HCT116 (cell line): ENCODE measurements at regions not wholly inside any gene's neighbourhood (a gene's known extent, or its start where the extent isn't known, plus 50 kb on each side); places are given as distances from the start of the nearest gene placed in this dataset.

Source experiments
- ATAC-seq: fragments of 200-7000 bp; cut with Tn5 transposase; 2 replicates; pipeline ENCODE4 v1.9.1; 2020; ENCODE audit warnings: mild to moderate bottlenecking, moderate library complexity
- BruUV-seq: library from RNA; stranded (reverse); fragments of 400-500 nt; replicated peaks from 2 replicates; lab custom pipeline; 2021; lab: Mats Ljungman, UMichigan
- CTCF ChIA-PET: fragments of 300-600 bp; sonication (Branson Sonifier 250); formaldehyde crosslinking; loops from one replicate; lab custom pipeline; 2021; ENCODE audit warnings: antibody characterized with exemption; lab: Charles Lee
- POLR2A ChIA-PET: fragments of 300-600, 350-600 bp; sonication (Branson Sonifier 250); formaldehyde crosslinking; loops from one replicate; lab custom pipeline; 2021; ENCODE audit warnings: antibody characterized with exemption; lab: Charles Lee
- RAD21 ChIA-PET, 2 experiments: fragments of 300-600 bp; sonication (Branson Sonifier 250); formaldehyde crosslinking; loops; one replicate each; lab custom pipeline; 2023; ENCODE audit warnings: low total read pairs in 2 of 2; ENCODE audit not compliant: uncharacterized antibody in 2 of 2, unreplicated experiment in 2 of 2, low non-redundant PET in 1 of 2; lab: Charles Lee
- DNase-seq: peaks from one replicate; pipeline ENCODE4 v3.0.0-alpha.2; 2010; ENCODE audit warnings: low read depth, low spot score
- H2AFZ ChIP-seq: fragments of 200-600 bp; shearing (Covaris generic), sonication (generic); 2 replicates; pipeline ENCODE4 v1.6.1; 2017; ENCODE audit warnings: low read depth, mixed run types, mixed read lengths, antibody characterized with exemption, low read length; ENCODE audit not compliant: poor library complexity, severe bottlenecking
- H3K27ac ChIP-seq: 2 replicates; pipeline ENCODE4 v1.5.1; 2012; ENCODE audit warnings: low read depth, low read length
- H3K27me3 ChIP-seq: fragments of 200-600 bp; sonication (generic); 2 replicates; pipeline ENCODE4 v1.6.1; 2016; ENCODE audit warnings: mixed run types, low read length, mixed read lengths; ENCODE audit not compliant: insufficient read depth
- H3K36me3 ChIP-seq, 2 experiments: fragments of 200-500 bp in 1 of 2; fragments of 200-600 bp in 1 of 2; sonication (Bioruptor generic) in 1 of 2; sonication (generic) in 1 of 2; 2 replicates each; pipeline versions ENCODE4 v1.5.1 to v1.6.1; 2014 to 2016; ENCODE audit warnings: low read length in 2 of 2, inconsistent platforms in 1 of 2, mixed read lengths in 1 of 2, mixed run types in 1 of 2; ENCODE audit not compliant: insufficient read depth in 2 of 2, control insufficient read depth in 1 of 2
- H3K4me1 ChIP-seq, 2 experiments: fragments of 200-600 bp in 1 of 2; sonication (generic) in 1 of 2; 2 replicates each; pipeline versions ENCODE4 v1.5.1 to v1.6.1; 2012 to 2017; ENCODE audit warnings: low read length in 2 of 2, inconsistent platforms in 1 of 2, mild to moderate bottlenecking in 1 of 2, mixed read lengths in 1 of 2, mixed run types in 1 of 2, moderate library complexity in 1 of 2; ENCODE audit not compliant: insufficient read depth in 2 of 2, control insufficient read depth in 1 of 2
- H3K4me2 ChIP-seq: fragments of 200-600 bp; sonication (generic); 2 replicates; pipeline ENCODE4 v1.6.1; 2017; ENCODE audit warnings: mixed run types, low read length, mixed read lengths
- H3K4me3 ChIP-seq, 2 experiments: fragments of 200-600 bp in 1 of 2; sonication (generic) in 1 of 2; replicated peaks in 1 of 2; 2 replicates each; pipeline ENCODE4 v1.5.1; 2011 to 2016; ENCODE audit warnings: low read length in 2 of 2, control low read depth in 1 of 2, low read depth in 1 of 2, mild to moderate bottlenecking in 1 of 2, mixed read lengths in 1 of 2, mixed run types in 1 of 2
- H3K79me2 ChIP-seq: fragments of 200-600 bp; sonication (generic); 2 replicates; pipeline ENCODE4 v1.6.1; 2017; ENCODE audit warnings: mild to moderate bottlenecking, mixed run types, low read length, moderate library complexity, mixed read lengths; ENCODE audit not compliant: insufficient read depth
- H3K9ac ChIP-seq: fragments of 200-600 bp; sonication (generic); 2 replicates; pipeline ENCODE4 v1.6.1; 2016; ENCODE audit warnings: low read length, mixed read lengths
- H3K9me2 ChIP-seq: fragments of 200-600 bp; sonication (generic), shearing (Covaris generic); 2 replicates; pipeline ENCODE4 v1.6.1; 2017; ENCODE audit warnings: mixed run types, mild to moderate bottlenecking, moderate library complexity; ENCODE audit not compliant: insufficient read depth
- H3K9me3 ChIP-seq, 2 experiments: fragments of 200-500 bp in 1 of 2; fragments of 200-600 bp in 1 of 2; sonication (Bioruptor generic) in 1 of 2; sonication (generic) in 1 of 2; 2 replicates each; pipeline ENCODE4 v1.6.1; 2014 to 2017; ENCODE audit warnings: low read length in 2 of 2, mixed read lengths in 2 of 2, inconsistent platforms in 1 of 2, low read depth in 1 of 2, mild to moderate bottlenecking in 1 of 2, mixed run types in 1 of 2, moderate library complexity in 1 of 2; ENCODE audit not compliant: control insufficient read depth in 1 of 2, insufficient read depth in 1 of 2
- H4K20me1 ChIP-seq: fragments of 200-600 bp; sonication (generic), shearing (Covaris generic); 2 replicates; pipeline ENCODE4 v1.6.1; 2017; ENCODE audit warnings: mixed run types, mild to moderate bottlenecking, moderate library complexity; ENCODE audit not compliant: insufficient read depth
- CBX3 ChIP-seq: IDR thresholded peaks from 2 replicates; pipeline ENCODE4 v1.6.1; 2012; ENCODE audit warnings: low read depth
- CTCF ChIP-seq, 3 experiments: fragments of 200-600 bp in 1 of 3; sonication (generic) in 1 of 3; IDR thresholded peaks in 2 of 3; conservative IDR thresholded peaks in 1 of 3; 2 replicates each; pipeline ENCODE4 v1.5.1; 2012 to 2017; ENCODE audit warnings: low read depth in 2 of 3, low read length in 2 of 3, antibody characterized with exemption in 1 of 3, borderline replicate concordance in 1 of 3, control low read depth in 1 of 3, mild to moderate bottlenecking in 1 of 3, mixed read lengths in 1 of 3, mixed run types in 1 of 3, moderate library complexity in 1 of 3; ENCODE audit not compliant: insufficient read depth in 1 of 3
- ELF1 ChIP-seq: IDR thresholded peaks from 2 replicates; pipeline ENCODE4 v1.6.1; 2012; ENCODE audit warnings: low read depth, borderline replicate concordance
- MAX ChIP-seq: IDR thresholded peaks from 2 replicates; pipeline ENCODE4 v1.6.1; 2012
- POLR2A ChIP-seq: IDR thresholded peaks from 2 replicates; pipeline ENCODE4 v1.7.0; 2011; ENCODE audit warnings: borderline replicate concordance; ENCODE audit not compliant: insufficient read depth, insufficient read length; ENCODE audit errors: extremely low read depth
- POLR2AphosphoS5 ChIP-seq: IDR thresholded peaks from 2 replicates; pipeline ENCODE4 v1.6.1; 2011; ENCODE audit warnings: mild to moderate bottlenecking, low read depth, low read length, moderate library complexity
- SIN3A ChIP-seq: IDR thresholded peaks from 2 replicates; pipeline ENCODE4 v1.6.1; 2012; ENCODE audit warnings: low read depth
- YY1 ChIP-seq: IDR thresholded peaks from 2 replicates; pipeline ENCODE4 v1.6.1; 2011; ENCODE audit warnings: low read length, low read depth, moderate library complexity, mild to moderate bottlenecking; ENCODE audit not compliant: insufficient replicate concordance; ENCODE audit errors: extremely low read depth
- ZBTB33 ChIP-seq: IDR thresholded peaks from 2 replicates; pipeline ENCODE4 v1.6.1; 2011; ENCODE audit warnings: mild to moderate bottlenecking, low read length, moderate library complexity; ENCODE audit not compliant: insufficient replicate concordance; ENCODE audit errors: extremely low read depth
- ZNF274 ChIP-seq: fragments of 200-500 bp; sonication (Bioruptor generic); IDR thresholded peaks from 2 replicates; pipeline ENCODE4 v1.6.1; 2014; ENCODE audit warnings: mild to moderate bottlenecking, low read depth, low read length, inconsistent platforms
- intact Hi-C: fragments of 100-400 bp; cut with micrococcal nuclease; formaldehyde crosslinking; loops from 2 replicates; pipeline ENCODE4 v1.10.0; 2022

GRCh38 chr14:28690029-28690692, 76.4 kb upstream of the FOXG1 start (continued):
- TF ChIP-seq YY1 (no peak), SIN3A (no peak)

- TF ChIP-seq MAX (no peak), ELF1 (no peak), ZBTB33 (no peak), POLR2AphosphoS5 (no peak), CTCF (IDR thresholded peaks at IDR 0.05 in 2 of 3, conservative IDR thresholded peaks at IDR 0.05 in 1 of 3; ENCODE audit: borderline replicate concordance in 1 of 3, insufficient read depth in 1 of 3, low read depth in 2 of 3, low read length in 2 of 3) (no peak), POLR2A (no peak), ZNF274 (no peak), CBX3 (no peak)
- TF ChIP-seq, all 23 proteins: peak for 0
- H3K4me3 ChIP-seq: no peak overlapping the region
- POLR2A ChIA-PET: no interaction called here
- no peaks in the 10 kb centered on the region for H3K9me2 ChIP-seq
- DNase-seq (no peak), ATAC-seq (no peak)
- RAD21 ChIA-PET: no interaction called here
- CTCF ChIA-PET: no interaction called here
- H3K79me2 ChIP-seq: no peaks in the 10 kb centered on the region
- no peaks in the 10 kb centered on the region for H3K36me3 ChIP-seq
- H2AFZ ChIP-seq: no peak overlapping the region
- H3K4me2 ChIP-seq: no peak overlapping the region
- H3K27me3 ChIP-seq: no peaks in the 10 kb centered on the region
- H3K4me1 ChIP-seq: no peaks in the 10 kb centered on the region
- no peaks in the 10 kb centered on the region for H4K20me1 ChIP-seq
- no TSS peak for BruUV-seq
- no peak overlapping the region for H3K27ac ChIP-seq
- peaks cover 13 to 39% of the 10 kb centered on the region in 2 experiments for H3K9me3 ChIP-seq
- H3K9ac ChIP-seq: no peak overlapping the region
- intact Hi-C loops: no loop called here
These were observed 71.5 kb upstream of the FOXG1 start for GRCh38 chr14:28695109-28695508.
